Liver (tissue), 7 donors: ENCODE measurements at regions not wholly inside any gene's neighbourhood (a gene's known extent, or its start where the extent isn't known, plus 50 kb on each side); places are given as distances from the start of the nearest gene placed in this dataset.

Experiments used
- DNase-seq: peaks from one replicate; pipeline ENCODE4 v3.0.0-alpha.2; 2017; ENCODE audit warnings: low spot score
- H3K27ac ChIP-seq, 2 donors: one replicate each; pipeline ENCODE4 v1.7.0; 2013; ENCODE audit warnings: inconsistent platforms in 2 of 2, low read length in 2 of 2, control low read depth in 1 of 2, low read depth in 1 of 2, mild to moderate bottlenecking in 1 of 2
- H3K27me3 ChIP-seq, 4 donors: one replicate each; pipeline versions ENCODE4 v1.6.1 to v1.7.0; 2013; ENCODE audit warnings: low read length in 3 of 4, inconsistent platforms in 1 of 4, mild to moderate bottlenecking in 1 of 4, moderate library complexity in 1 of 4; ENCODE audit not compliant: control insufficient read depth in 4 of 4, insufficient read depth in 4 of 4
- H3K36me3 ChIP-seq, 4 donors: one replicate each; pipeline versions ENCODE4 v1.6.1 to v1.7.0; 2013; ENCODE audit warnings: low read length in 3 of 4, mild to moderate bottlenecking in 3 of 4, low read depth in 1 of 4, moderate library complexity in 1 of 4; ENCODE audit not compliant: control insufficient read depth in 4 of 4, insufficient read depth in 3 of 4
- H3K4me1 ChIP-seq, 4 donors: one replicate each; pipeline versions ENCODE4 v1.6.1 to v1.7.0; 2013; ENCODE audit warnings: low read length in 3 of 4, mild to moderate bottlenecking in 3 of 4, moderate library complexity in 1 of 4; ENCODE audit not compliant: control insufficient read depth in 4 of 4, insufficient read depth in 4 of 4
- H3K4me3 ChIP-seq, 3 donors: one replicate each; pipeline versions ENCODE4 v1.6.1 to v1.7.0; 2013; ENCODE audit warnings: low read length in 3 of 3, control low read depth in 1 of 3, low read depth in 1 of 3, mild to moderate bottlenecking in 1 of 3
- H3K9ac ChIP-seq, 2 donors: one replicate each; pipeline ENCODE4 v1.7.0; 2013; ENCODE audit warnings: low read length in 2 of 2, mild to moderate bottlenecking in 2 of 2, moderate library complexity in 2 of 2, control low read depth in 1 of 2, low read depth in 1 of 2
- H3K9me3 ChIP-seq, 4 donors: one replicate each; pipeline versions ENCODE4 v1.6.1 to v1.7.0; 2013; ENCODE audit warnings: low read length in 3 of 4; ENCODE audit not compliant: control insufficient read depth in 4 of 4
- ATF3 ChIP-seq: IDR thresholded peaks from 2 replicates; pipeline ENCODE4 v1.6.1; 2016; ENCODE audit warnings: antibody characterized with exemption
- EGR1 ChIP-seq, 2 donors: IDR thresholded peaks; 2 replicates each; pipeline ENCODE4 v1.6.1; 2016 to 2018; ENCODE audit warnings: antibody characterized with exemption in 2 of 2, low read depth in 2 of 2
- FOXA1 ChIP-seq: IDR thresholded peaks from 2 replicates; pipeline ENCODE4 v1.6.1; 2016; ENCODE audit warnings: antibody characterized with exemption
- FOXA2 ChIP-seq: IDR thresholded peaks from 2 replicates; pipeline ENCODE4 v1.6.1; 2016; ENCODE audit warnings: antibody characterized with exemption
- GABPA ChIP-seq, 2 donors: IDR thresholded peaks in 1 of 2; conservative IDR thresholded peaks in 1 of 2; 2 replicates each; pipeline ENCODE4 v1.6.1; 2016; ENCODE audit warnings: antibody characterized with exemption in 2 of 2, mild to moderate bottlenecking in 1 of 2, moderate library complexity in 1 of 2
- HNF4A ChIP-seq, 2 donors: conservative IDR thresholded peaks; 2 replicates each; pipeline ENCODE4 v1.6.1; 2016; ENCODE audit warnings: antibody characterized with exemption in 2 of 2, mild to moderate bottlenecking in 2 of 2
- HNF4G ChIP-seq: IDR thresholded peaks from 2 replicates; pipeline ENCODE4 v1.6.1; 2016; ENCODE audit warnings: antibody characterized with exemption
- MAX ChIP-seq: IDR thresholded peaks from 2 replicates; pipeline ENCODE4 v1.6.1; 2016; ENCODE audit warnings: antibody characterized with exemption
- NR2F2 ChIP-seq: IDR thresholded peaks from 2 replicates; pipeline ENCODE4 v1.6.1; 2016; ENCODE audit warnings: antibody characterized with exemption
- RAD21 ChIP-seq, 2 donors: IDR thresholded peaks; 2 replicates each; pipeline ENCODE4 v1.6.1; 2016; ENCODE audit warnings: antibody characterized with exemption in 2 of 2, mild to moderate bottlenecking in 2 of 2
- RXRA ChIP-seq, 2 donors: IDR thresholded peaks; 2 replicates each; pipeline ENCODE4 v1.6.1; 2017 to 2018; ENCODE audit warnings: antibody characterized with exemption in 2 of 2, mild to moderate bottlenecking in 1 of 2
- SP1 ChIP-seq: IDR thresholded peaks from 2 replicates; pipeline ENCODE4 v1.6.1; 2018; ENCODE audit warnings: antibody characterized with exemption, mild to moderate bottlenecking
- TAF1 ChIP-seq: conservative IDR thresholded peaks from 2 replicates; pipeline ENCODE4 v1.6.1; 2016; ENCODE audit warnings: antibody characterized with exemption, mild to moderate bottlenecking
- YY1 ChIP-seq: IDR thresholded peaks from 2 replicates; pipeline ENCODE4 v1.6.1; 2016; ENCODE audit warnings: antibody characterized with exemption, mild to moderate bottlenecking
- whole genome bisulfite sequencing: extraction: QIAGEN DNeasy Blood & Tissue Kit; methylation state at CpG from one replicate; pipeline ENCODE4 v1.1.7; 2013; 5-methylcytosine and 5-hydroxymethylcytosine counted together
- TF ChIP-seq, protein P1 (sequence below): IDR thresholded peaks from 2 replicates; pipeline ENCODE4 v1.6.1; 2016; ENCODE audit warnings: antibody characterized with exemption
- TF ChIP-seq, protein P2 (sequence below): IDR thresholded peaks from 2 replicates; pipeline ENCODE4 v1.6.1; 2016; ENCODE audit warnings: antibody characterized with exemption, mild to moderate bottlenecking
- donor health status: healthy.
- donor health status: healthy.
- donor health status: healthy.
- donor health status: healthy.

DNA sequence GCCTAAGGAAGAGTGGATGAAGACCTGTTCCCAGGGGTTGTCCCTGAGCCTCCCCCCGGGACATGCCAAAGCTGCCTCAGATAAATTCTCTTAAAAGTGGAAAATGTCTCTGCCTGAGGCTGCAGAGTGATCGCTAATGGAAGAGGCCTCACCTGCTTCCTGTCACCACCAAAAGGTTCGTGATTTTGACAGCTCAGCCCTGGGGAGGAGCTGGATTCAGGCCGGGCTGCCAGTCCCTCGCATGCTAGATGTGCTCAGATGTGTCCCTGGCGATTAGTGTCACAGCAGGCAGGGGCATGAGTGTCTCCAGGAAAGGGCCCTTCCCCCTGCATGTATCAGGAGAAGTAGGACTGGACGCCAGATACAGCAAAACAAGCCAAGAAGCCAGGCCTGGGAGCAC is 626.5 kb downstream of the UQCRFS1 start:
- WGBS: 72% methylated on average over 7 of the region's 7 CpGs
- H3K9ac ChIP-seq: no peak overlapping the region

GRCh38 chr19:28585796-28586195 is 627.2 kb downstream of the UQCRFS1 start:
- no peak for DNase-seq
- Histone ChIP-seq H3K9me3 (no peaks in the 10 kb centered on the region), H3K9ac (no peak overlapping the region), H3K4me1 (peaks cover 0 to 4% (median under 1%) of the 10 kb centered on the region in 4 donors), H3K36me3 (no peaks in the 10 kb centered on the region), H3K4me3 (no peak overlapping the region), H3K27ac (no peak overlapping the region), H3K27me3 (no peaks in the 10 kb centered on the region)
- WGBS: 83% methylated on average over 4 of the region's 4 CpGs
- no peak for TF ChIP-seq NR2F2
- no peak for TF ChIP-seq EGR1 (IDR thresholded peaks at IDR 0.05; ENCODE audit: low read depth in 2 of 2)
- no peak for TF ChIP-seq TAF1
- TF ChIP-seq, protein P1, sequence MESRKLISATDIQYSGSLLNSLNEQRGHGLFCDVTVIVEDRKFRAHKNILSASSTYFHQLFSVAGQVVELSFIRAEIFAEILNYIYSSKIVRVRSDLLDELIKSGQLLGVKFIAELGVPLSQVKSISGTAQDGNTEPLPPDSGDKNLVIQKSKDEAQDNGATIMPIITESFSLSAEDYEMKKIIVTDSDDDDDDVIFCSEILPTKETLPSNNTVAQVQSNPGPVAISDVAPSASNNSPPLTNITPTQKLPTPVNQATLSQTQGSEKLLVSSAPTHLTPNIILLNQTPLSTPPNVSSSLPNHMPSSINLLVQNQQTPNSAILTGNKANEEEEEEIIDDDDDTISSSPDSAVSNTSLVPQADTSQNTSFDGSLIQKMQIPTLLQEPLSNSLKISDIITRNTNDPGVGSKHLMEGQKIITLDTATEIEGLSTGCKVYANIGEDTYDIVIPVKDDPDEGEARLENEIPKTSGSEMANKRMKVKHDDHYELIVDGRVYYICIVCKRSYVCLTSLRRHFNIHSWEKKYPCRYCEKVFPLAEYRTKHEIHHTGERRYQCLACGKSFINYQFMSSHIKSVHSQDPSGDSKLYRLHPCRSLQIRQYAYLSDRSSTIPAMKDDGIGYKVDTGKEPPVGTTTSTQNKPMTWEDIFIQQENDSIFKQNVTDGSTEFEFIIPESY: no peak
- TF ChIP-seq SP1: no peak
- TF ChIP-seq HNF4G: no peak
- TF ChIP-seq ATF3: no peak
- no peak for TF ChIP-seq YY1
- no peak for TF ChIP-seq GABPA (IDR thresholded peaks at IDR 0.05 in 1 of 2, conservative IDR thresholded peaks at IDR 0.05 in 1 of 2)
- TF ChIP-seq HNF4A (conservative IDR thresholded peaks at IDR 0.05): no peak
- no peak for TF ChIP-seq FOXA2
- no peak for TF ChIP-seq RAD21 (IDR thresholded peaks at IDR 0.05)
- TF ChIP-seq, protein P2, sequence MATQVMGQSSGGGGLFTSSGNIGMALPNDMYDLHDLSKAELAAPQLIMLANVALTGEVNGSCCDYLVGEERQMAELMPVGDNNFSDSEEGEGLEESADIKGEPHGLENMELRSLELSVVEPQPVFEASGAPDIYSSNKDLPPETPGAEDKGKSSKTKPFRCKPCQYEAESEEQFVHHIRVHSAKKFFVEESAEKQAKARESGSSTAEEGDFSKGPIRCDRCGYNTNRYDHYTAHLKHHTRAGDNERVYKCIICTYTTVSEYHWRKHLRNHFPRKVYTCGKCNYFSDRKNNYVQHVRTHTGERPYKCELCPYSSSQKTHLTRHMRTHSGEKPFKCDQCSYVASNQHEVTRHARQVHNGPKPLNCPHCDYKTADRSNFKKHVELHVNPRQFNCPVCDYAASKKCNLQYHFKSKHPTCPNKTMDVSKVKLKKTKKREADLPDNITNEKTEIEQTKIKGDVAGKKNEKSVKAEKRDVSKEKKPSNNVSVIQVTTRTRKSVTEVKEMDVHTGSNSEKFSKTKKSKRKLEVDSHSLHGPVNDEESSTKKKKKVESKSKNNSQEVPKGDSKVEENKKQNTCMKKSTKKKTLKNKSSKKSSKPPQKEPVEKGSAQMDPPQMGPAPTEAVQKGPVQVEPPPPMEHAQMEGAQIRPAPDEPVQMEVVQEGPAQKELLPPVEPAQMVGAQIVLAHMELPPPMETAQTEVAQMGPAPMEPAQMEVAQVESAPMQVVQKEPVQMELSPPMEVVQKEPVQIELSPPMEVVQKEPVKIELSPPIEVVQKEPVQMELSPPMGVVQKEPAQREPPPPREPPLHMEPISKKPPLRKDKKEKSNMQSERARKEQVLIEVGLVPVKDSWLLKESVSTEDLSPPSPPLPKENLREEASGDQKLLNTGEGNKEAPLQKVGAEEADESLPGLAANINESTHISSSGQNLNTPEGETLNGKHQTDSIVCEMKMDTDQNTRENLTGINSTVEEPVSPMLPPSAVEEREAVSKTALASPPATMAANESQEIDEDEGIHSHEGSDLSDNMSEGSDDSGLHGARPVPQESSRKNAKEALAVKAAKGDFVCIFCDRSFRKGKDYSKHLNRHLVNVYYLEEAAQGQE: no peak

More for the DNA sequence above, 626.5 kb downstream of the UQCRFS1 start:
- H3K4me3 ChIP-seq: no peak overlapping the region
- H3K9me3 ChIP-seq: no peaks in the 10 kb centered on the region
- H3K27ac ChIP-seq: no peak overlapping the region
- no peaks in the 10 kb centered on the region for H3K27me3 ChIP-seq
- no peak for DNase-seq
- TF ChIP-seq MAX (no peak), RXRA (IDR thresholded peaks at IDR 0.05) (no peak), RAD21 (IDR thresholded peaks at IDR 0.05) (no peak), FOXA1 (no peak), ATF3 (no peak), EGR1 (IDR thresholded peaks at IDR 0.05; ENCODE audit: low read depth in 2 of 2) (no peak), HNF4A (conservative IDR thresholded peaks at IDR 0.05) (no peak), GABPA (IDR thresholded peaks at IDR 0.05 in 1 of 2, conservative IDR thresholded peaks at IDR 0.05 in 1 of 2) (no peak), FOXA2 (no peak), NR2F2 (no peak)
- TF ChIP-seq, protein P1: no peak
- TF ChIP-seq, protein P2: no peak
- H3K4me1 ChIP-seq: no peaks in the 10 kb centered on the region
- no peaks in the 10 kb centered on the region for H3K36me3 ChIP-seq
